Coronary artery (tissue), 2 donors: ENCODE measurements at regions not wholly inside any gene's neighbourhood (a gene's known extent, or its start where the extent isn't known, plus 50 kb on each side); places are given as distances from the start of the nearest gene placed in this dataset.

Source experiments
- DNase-seq: peaks from one replicate; pipeline ENCODE4 v3.0.0-alpha.2; 2017; ENCODE audit warnings: low spot score
- H3K27ac ChIP-seq, 2 donors: fragments of 200-600 bp; sonication (generic); one replicate each; pipeline ENCODE4 v1.5.1; 2016 to 2019
- H3K4me3 ChIP-seq: fragments of 200-600 bp; sonication (generic); 2 replicates; pipeline ENCODE4 v1.5.1; 2016; ENCODE audit warnings: mild to moderate bottlenecking, moderate library complexity
- TF ChIP-seq, protein P1 (sequence below): fragments of 200-600 bp; sonication (generic); IDR thresholded peaks from one replicate; pipeline ENCODE4 v1.5.1; 2019; ENCODE audit warnings: antibody characterized with exemption

DNA sequence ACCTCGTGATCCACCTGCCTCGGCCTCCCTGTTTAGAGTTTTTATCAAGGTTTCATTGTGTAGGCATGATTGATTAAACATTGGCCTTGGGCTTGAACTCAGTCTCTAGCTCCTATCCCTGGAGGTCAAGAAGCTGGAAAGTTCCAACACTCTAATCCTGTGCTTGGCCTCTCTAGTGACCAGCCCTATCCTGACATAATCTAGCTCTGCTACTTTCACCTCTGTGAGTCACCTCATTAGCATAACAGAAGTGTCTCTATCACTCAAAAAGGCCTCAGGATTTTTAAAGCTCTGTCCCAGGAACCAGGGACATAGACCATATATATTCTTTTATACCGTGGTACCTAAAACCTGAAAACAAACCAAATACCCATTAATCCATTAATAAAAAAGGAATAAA is 377.5 kb downstream of the CENPC start:
- Histone ChIP-seq H3K27ac (no peak overlapping the region), H3K4me3 (no peak overlapping the region)
- TF ChIP-seq, protein P1, sequence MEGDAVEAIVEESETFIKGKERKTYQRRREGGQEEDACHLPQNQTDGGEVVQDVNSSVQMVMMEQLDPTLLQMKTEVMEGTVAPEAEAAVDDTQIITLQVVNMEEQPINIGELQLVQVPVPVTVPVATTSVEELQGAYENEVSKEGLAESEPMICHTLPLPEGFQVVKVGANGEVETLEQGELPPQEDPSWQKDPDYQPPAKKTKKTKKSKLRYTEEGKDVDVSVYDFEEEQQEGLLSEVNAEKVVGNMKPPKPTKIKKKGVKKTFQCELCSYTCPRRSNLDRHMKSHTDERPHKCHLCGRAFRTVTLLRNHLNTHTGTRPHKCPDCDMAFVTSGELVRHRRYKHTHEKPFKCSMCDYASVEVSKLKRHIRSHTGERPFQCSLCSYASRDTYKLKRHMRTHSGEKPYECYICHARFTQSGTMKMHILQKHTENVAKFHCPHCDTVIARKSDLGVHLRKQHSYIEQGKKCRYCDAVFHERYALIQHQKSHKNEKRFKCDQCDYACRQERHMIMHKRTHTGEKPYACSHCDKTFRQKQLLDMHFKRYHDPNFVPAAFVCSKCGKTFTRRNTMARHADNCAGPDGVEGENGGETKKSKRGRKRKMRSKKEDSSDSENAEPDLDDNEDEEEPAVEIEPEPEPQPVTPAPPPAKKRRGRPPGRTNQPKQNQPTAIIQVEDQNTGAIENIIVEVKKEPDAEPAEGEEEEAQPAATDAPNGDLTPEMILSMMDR = no peak
- DNase-seq = no peak

DNA sequence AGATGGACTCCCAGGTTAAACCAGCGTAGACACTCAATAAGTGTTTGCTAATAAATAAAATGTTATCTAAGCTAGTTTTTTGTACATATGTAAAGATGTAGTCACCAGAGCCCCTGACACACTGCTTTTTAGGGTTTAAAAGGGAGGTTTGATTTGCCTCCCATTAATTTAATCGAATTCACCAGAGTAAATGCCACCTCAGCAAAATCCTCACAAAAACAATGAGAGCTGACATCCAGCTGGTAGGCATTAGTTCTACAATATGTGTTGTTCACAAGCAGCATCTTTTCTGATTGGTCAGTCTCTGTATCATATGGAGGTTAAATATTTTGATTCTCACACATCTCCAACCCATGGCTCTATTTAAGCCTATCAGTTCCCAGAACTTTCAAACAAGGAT is 382.6 kb downstream of the CENPC start:
- DNase-seq = no peak
- H3K27ac ChIP-seq = no peak overlapping the region
- no peak overlapping the region for H3K4me3 ChIP-seq
- TF ChIP-seq, protein P1 = no peak

DNA sequence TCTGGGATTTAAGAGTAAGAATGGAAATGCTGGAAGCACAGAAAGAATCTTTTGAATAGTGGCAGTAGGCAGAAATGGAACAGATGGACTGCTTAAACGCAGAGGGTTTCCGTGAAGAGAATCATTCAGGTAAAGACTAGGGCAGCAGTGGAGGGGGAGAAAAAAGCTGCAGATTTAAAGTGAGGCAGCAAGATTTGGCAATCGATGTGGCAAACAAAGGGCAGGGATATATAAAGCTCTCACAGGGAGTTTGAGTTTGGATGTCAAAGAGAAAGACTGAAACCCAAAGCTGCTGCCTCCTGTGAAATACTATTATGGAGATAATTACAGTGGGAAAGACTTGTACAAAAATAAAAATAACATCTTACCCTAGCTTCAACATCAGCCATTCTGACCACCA is 384.0 kb downstream of the CENPC start:
- no peak overlapping the region for H3K4me3 ChIP-seq
- DNase-seq = no peak
- H3K27ac ChIP-seq = no peak overlapping the region
- TF ChIP-seq, protein P1 = no peak

DNA sequence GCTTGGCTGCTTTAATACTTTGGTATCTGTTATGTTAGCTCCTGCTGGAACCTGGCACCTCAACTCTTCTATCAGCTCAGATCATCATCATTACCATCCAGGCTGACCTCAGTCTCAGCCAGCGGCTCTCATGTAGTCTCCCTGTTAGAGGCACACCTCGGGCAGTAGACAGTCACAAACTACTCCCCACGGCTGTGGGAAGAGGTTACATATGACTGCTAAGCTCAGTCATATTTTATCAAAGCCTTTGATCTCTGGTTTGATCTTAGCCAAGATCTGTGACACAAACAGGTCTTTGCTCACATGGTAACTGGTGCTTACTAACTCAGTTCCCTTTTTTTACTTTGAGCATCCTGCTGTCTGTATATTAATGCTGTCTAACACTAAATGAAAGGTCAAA is 384.9 kb downstream of the CENPC start:
- Histone ChIP-seq H3K27ac (no peak overlapping the region), H3K4me3 (no peak overlapping the region)
- no peak for DNase-seq
- TF ChIP-seq, protein P1 = no peak

DNA sequence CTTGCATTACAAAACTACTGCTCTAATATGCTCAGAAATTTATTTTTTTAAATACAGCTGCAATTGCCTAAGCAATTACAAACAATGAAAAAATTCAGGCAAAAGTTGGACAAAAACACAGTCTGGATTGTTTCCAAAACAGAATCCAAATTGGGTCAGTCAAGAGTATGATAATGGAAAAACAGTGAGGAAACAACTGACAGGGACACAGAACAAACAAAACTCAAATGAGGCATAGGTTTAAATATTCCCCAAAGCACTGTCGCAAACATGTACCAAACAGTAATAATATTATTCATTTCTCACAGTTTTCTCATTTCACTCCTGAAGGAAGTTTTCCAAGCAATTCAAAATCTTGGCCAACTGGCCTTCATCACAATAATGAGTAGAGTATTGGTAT is 386.6 kb downstream of the CENPC start:
- TF ChIP-seq, protein P1 = no peak
- no peak for DNase-seq
- Histone ChIP-seq H3K27ac (no peak overlapping the region), H3K4me3 (no peak overlapping the region)

DNA sequence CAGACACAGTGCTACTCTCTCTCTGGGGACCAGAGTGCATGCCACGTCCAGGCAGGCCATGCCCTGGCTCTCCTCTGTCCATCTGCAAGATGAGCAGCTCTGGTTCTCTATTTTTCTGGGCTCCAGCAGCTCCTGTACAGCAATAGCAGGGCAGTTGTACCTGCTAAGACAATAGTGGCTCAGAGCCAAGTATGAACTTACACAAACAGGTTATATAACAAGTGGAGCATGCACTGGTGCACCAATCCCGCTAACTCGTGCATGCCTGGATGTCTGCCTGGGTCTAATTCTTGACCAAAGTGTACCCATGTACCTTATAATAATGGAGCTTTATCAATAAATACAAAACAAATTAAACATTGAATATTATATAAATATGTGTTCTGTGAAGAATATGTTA is 392.3 kb downstream of the CENPC start:
- no peak for DNase-seq
- TF ChIP-seq, protein P1 = no peak
- H3K4me3 ChIP-seq = no peak overlapping the region
- no peak overlapping the region for H3K27ac ChIP-seq

DNA sequence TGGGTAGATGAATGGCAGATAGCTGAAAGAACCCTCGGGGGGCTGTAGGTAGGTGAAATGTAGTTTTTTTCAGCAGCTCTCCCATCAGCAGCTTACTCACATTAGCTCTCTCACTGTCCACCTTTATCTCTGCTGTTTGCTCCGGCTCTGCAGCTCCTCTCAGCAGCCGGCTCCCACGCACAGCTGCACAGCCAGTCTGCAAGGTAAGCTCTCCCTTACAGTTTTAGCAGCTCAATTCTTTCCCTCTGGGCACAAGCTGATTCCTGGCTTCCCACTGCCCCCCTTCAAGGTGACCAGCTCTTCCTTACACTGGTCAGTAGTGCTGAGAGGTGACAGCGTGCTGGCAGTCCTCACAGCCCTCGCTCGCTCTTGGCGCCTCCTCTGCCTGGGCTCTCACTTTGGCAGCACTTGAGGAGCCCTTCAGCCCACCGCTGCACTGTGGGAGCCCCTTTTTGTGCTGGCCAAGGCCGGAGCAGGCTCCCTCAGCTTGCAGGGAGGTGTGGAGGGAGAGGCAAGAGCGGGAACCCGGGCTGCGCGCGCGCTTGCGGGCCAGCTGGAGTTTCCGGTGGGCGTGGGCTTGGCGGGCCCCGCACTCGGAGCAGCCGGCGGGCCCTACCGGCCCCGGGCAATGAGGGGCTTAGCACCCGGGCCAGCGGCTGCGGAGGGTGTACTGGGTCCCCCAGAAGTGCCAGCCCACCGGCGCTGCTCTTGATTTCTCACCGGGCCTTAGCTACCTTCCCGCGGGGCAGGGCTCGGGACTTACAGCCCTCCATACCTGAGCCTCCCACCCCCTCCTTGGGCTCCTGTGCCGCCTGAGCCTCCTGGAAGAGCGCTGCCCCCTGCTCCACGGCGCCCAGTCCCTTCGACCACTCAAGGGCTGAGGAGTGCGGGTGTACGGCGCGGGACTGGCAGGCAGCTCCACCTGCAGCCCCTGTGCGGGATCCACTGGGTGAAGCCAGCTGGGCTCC is 393.6 kb downstream of the CENPC start:
- Histone ChIP-seq H3K27ac (no peak overlapping the region), H3K4me3 (no peak overlapping the region)
- TF ChIP-seq, protein P1 = no peak
- DNase-seq = no peak
